ENCODE measurements at regions not wholly inside any gene's neighbourhood (a gene's known extent, or its start where the extent isn't known, plus 50 kb on each side); places are given as distances from the start of the nearest gene placed in this dataset.

DNA sequence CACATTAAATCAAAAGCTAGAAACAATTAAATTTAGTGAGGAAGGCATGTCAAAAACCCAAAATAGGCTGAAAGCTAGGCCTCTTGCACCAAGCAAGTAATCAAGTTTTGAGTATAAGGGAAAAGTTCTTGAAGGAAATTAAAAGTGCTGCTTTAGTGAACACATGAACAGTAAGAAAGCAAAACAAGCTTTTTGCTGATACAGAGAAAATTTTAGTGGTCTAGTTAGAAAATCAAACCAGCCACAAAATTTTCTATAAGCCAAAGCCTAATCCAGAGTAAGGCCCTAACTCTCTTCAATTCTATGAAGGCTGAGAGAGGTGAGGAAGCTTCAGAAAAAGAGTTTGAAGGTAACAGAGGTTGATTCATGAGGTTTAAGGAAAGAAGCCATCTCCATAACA lies 116.2 kb downstream of the CYB561 start:
- intact Hi-C loops (cut with micrococcal nuclease) = no loop called here
- DNase-seq (ENCODE audit: extremely low read depth in 1 of 4, low spot score in 3 of 4) (no peak), ATAC-seq (no peak), FAIRE-seq (no peak)
- Histone ChIP-seq H3K9me1 (ENCODE audit: control insufficient read depth, insufficient read depth, low read length) (no peaks in the 10 kb centered on the region), H3K4me1 (replicated peaks in 1 of 2; ENCODE audit: control insufficient read depth in 2 of 2, insufficient read depth in 2 of 2, low read length in 2 of 2) (no peaks in the 10 kb centered on the region), H3K36me3 (ENCODE audit: control insufficient read depth, insufficient read depth, low read length) (no peaks in the 10 kb centered on the region), H3K9me3 (replicated peaks; ENCODE audit: control insufficient read depth, insufficient read depth, low read depth, low read length) (no peaks in the 10 kb centered on the region), H3K27ac (ENCODE audit: extremely low read depth, low read depth, low read length) (no peak overlapping the region), H3K4me2 (ENCODE audit: insufficient read depth, low read length) (no peak overlapping the region), H3K79me2 (ENCODE audit: control insufficient read depth, insufficient read depth, low read length) (no peaks in the 10 kb centered on the region), H3K27me3 (ENCODE audit: control insufficient read depth in 2 of 2, insufficient read depth in 2 of 2, low read length in 2 of 2) (no peaks in the 10 kb centered on the region), H2AFZ (ENCODE audit: low read depth, low read length) (no peak overlapping the region), H3K4me3 (no peak overlapping the region), H3K9ac (ENCODE audit: insufficient read depth in 1 of 2, low read depth in 2 of 2, low read length in 2 of 2) (no peak overlapping the region), H4K20me1 (replicated peaks; ENCODE audit: control insufficient read depth, insufficient read depth, low read length) (no peaks in the 10 kb centered on the region)
- CTCF ChIA-PET (ENCODE audit: low intra/inter-chr PET ratio) = no interaction called here
- POLR2A ChIA-PET = no interaction called here
- TF ChIP-seq MAFG (tag; conservative IDR thresholded peaks at IDR 0.05) (peak; percentile 68), C11orf30 (IDR thresholded peaks at IDR 0.05; ENCODE audit: low read depth) (peak; percentile 73), MAFF (IDR thresholded peaks at IDR 0.05; ENCODE audit: low read length) (peak; percentile 54; the same call in 1 of the 2 replicates), ZKSCAN8 (CRISPR knock-in tag; IDR thresholded peaks at IDR 0.05) (no peak), SRSF3 (IDR thresholded peaks at IDR 0.05; ENCODE audit: insufficient read depth, low read length) (no peak), TFE3 (CRISPR knock-in tag; IDR thresholded peaks at IDR 0.05) (no peak), KLF6 (CRISPR knock-in tag; IDR thresholded peaks at IDR 0.05; ENCODE audit: borderline replicate concordance) (no peak), ZNF316 (IDR thresholded peaks at IDR 0.05) (peak; percentile 80), SMARCC2 (IDR thresholded peaks at IDR 0.05; ENCODE audit: low read depth) (no peak), POLR2H (tag; IDR thresholded peaks at IDR 0.05; ENCODE audit: low read depth) (no peak), EP300 (IDR thresholded peaks at IDR 0.05; ENCODE audit: low read length) (no peak), ZNF146 (CRISPR knock-in tag; IDR thresholded peaks at IDR 0.05; ENCODE audit: unreplicated experiment) (no peak), MAFK (IDR thresholded peaks at IDR 0.05; ENCODE audit: low read length) (peak; percentile 46; the same call in 1 of the 2 replicates)
- in situ Hi-C loops (cut with MboI) = no loop called here
- no TSS peak for BruUV-seq (replicated peaks)
